Fibroblast of skin of scalp (primary cell): ENCODE measurements at regions not wholly inside any gene's neighbourhood (a gene's known extent, or its start where the extent isn't known, plus 50 kb on each side); places are given as distances from the start of the nearest gene placed in this dataset.

Source experiments
- DNase-seq: peaks from one replicate; pipeline ENCODE4 v3.0.0-alpha.2; 2013

GRCh38 chr5:124157320-124157719 lies 589.1 kb downstream of the ZNF608 start:
- no peak for DNase-seq

- DNase-seq: peak; percentile 46
Measured at GRCh38 chr5:124156415-124156996, 589.9 kb downstream of the ZNF608 start.

GRCh38 chr5:124154714-124155113 lies 591.7 kb downstream of the ZNF608 start:
- no peak for DNase-seq

- no peak for DNase-seq
Measured at GRCh38 chr5:124153588-124153987, 592.9 kb downstream of the ZNF608 start.

GRCh38 chr5:124148574-124148973 lies 597.9 kb downstream of the ZNF608 start:
- DNase-seq: no peak

- no peak for DNase-seq
Measured at GRCh38 chr5:124140060-124140459, 606.4 kb downstream of the ZNF608 start.

- no peak for DNase-seq
Measured at GRCh38 chr5:124139477-124139876, 607.0 kb downstream of the ZNF608 start.

GRCh38 chr5:124136609-124137008 lies 609.8 kb downstream of the ZNF608 start:
- no peak for DNase-seq

- DNase-seq: no peak
Measured at GRCh38 chr5:124134941-124135340, 611.5 kb downstream of the ZNF608 start.

- DNase-seq: no peak
Measured at GRCh38 chr5:124133406-124133805, 613.0 kb downstream of the ZNF608 start.

GRCh38 chr5:124132843-124133242 lies 613.6 kb downstream of the ZNF608 start:
- no peak for DNase-seq

- DNase-seq: no peak
Measured at GRCh38 chr5:124131466-124131865, 615.0 kb downstream of the ZNF608 start.

- no peak for DNase-seq
Measured at GRCh38 chr5:124130816-124131215, 615.6 kb downstream of the ZNF608 start.

GRCh38 chr5:124128867-124129266 lies 616.9 kb downstream of the CSNK1G3 start:
- no peak for DNase-seq

GRCh38 chr5:124126504-124127217 lies 614.7 kb downstream of the CSNK1G3 start:
- no peak for DNase-seq

GRCh38 chr5:124124711-124125229 lies 612.8 kb downstream of the CSNK1G3 start:
- DNase-seq: peak; percentile 26

GRCh38 chr5:124121198-124121597 lies 609.2 kb downstream of the CSNK1G3 start:
- no peak for DNase-seq

GRCh38 chr5:124114911-124115310 lies 602.9 kb downstream of the CSNK1G3 start:
- DNase-seq: no peak

- DNase-seq: no peak
Measured at GRCh38 chr5:124111886-124112285, 599.9 kb downstream of the CSNK1G3 start.

- DNase-seq: no peak
Measured at GRCh38 chr5:124110942-124111341, 599.0 kb downstream of the CSNK1G3 start.

- DNase-seq: no peak
Measured at GRCh38 chr5:124105326-124105725, 593.3 kb downstream of the CSNK1G3 start.

- no peak for DNase-seq
Measured at GRCh38 chr5:124104821-124105220, 592.8 kb downstream of the CSNK1G3 start.

GRCh38 chr5:124104344-124104743 lies 592.4 kb downstream of the CSNK1G3 start:
- DNase-seq: no peak

- DNase-seq: peak; percentile 43
Measured at GRCh38 chr5:124103671-124104070, 591.7 kb downstream of the CSNK1G3 start.
